SH-SY5Y (cell line): ENCODE measurements at regions not wholly inside any gene's neighbourhood (a gene's known extent, or its start where the extent isn't known, plus 50 kb on each side); places are given as distances from the start of the nearest gene placed in this dataset.

Experiments used
- GATA2 ChIP-seq: IDR thresholded peaks from 2 replicates; pipeline ENCODE4 v1.6.1; 2011; ENCODE audit warnings: mild to moderate bottlenecking, low read depth, low read length
- GATA3 ChIP-seq: IDR thresholded peaks from 2 replicates; pipeline ENCODE4 v1.6.1; 2011; ENCODE audit warnings: low read depth, mild to moderate bottlenecking, low read length, moderate library complexity

DNA sequence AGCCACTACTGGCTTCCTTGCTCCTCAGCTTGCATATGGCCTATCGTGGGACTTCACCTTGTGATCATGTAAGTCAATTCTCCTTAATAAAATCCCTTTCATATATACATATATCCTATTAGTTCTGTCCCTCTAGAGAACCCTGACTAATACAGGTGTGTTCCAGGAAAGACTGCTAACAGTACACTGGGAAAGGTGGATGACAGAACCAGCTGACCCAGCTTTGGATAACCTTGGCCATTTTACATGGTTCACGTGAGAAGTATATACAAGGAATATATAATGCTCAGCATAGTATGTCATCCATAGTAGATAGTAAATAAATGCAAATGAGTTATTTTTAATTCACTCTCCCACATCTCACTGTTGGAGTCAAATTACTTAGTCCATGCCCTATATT is 1003.5 kb downstream of the SORCS3 start:
- TF ChIP-seq GATA3 (no peak), GATA2 (no peak)
